ENCODE measurements at regions not wholly inside any gene's neighbourhood (a gene's known extent, or its start where the extent isn't known, plus 50 kb on each side); places are given as distances from the start of the nearest gene placed in this dataset.

- Histone ChIP-seq H3K36me3 (replicated peaks in 1 of 2; ENCODE audit: control extremely low read depth in 1 of 2, control insufficient read depth in 1 of 2, extremely low read depth in 1 of 2, insufficient read depth in 2 of 2, low read length in 1 of 2) (no peaks in the 10 kb centered on the region), H3K4me1 (ENCODE audit: control insufficient read depth in 2 of 2, insufficient read depth in 2 of 2, low read length in 2 of 2) (no peaks in the 10 kb centered on the region), H4K20me1 (ENCODE audit: control insufficient read depth, insufficient read depth, low read length, poor library complexity, severe bottlenecking) (no peaks in the 10 kb centered on the region), H2AFZ (ENCODE audit: insufficient read depth, low read depth, low read length, poor library complexity, severe bottlenecking) (no peak overlapping the region), H3K4me2 (replicated peaks; ENCODE audit: low read depth, low read length, poor library complexity, severe bottlenecking) (no peak overlapping the region), H3K4me3 (ENCODE audit: control extremely low read depth in 1 of 5, extremely low read depth in 1 of 5, insufficient read depth in 1 of 5, low read depth in 2 of 5, low read length in 4 of 5) (no peak overlapping the region), H3K27me3 (replicated peaks in 1 of 4; ENCODE audit: control extremely low read depth in 1 of 4, control insufficient read depth in 3 of 4, insufficient read depth in 4 of 4, low read length in 3 of 4) (peaks cover 0 to 3% (median 1%) of the 10 kb centered on the region in 4 experiments), H3K9me3 (ENCODE audit: control extremely low read depth in 1 of 3, control insufficient read depth in 2 of 3, insufficient read depth in 1 of 3, low read length in 2 of 3) (peaks cover 0 to 3% (median 0%) of the 10 kb centered on the region in 3 donors), H3K9ac (ENCODE audit: low read length) (no peak overlapping the region), H3K27ac (ENCODE audit: low read length in 2 of 2) (no peak overlapping the region), H3K79me2 (ENCODE audit: control insufficient read depth, insufficient read depth, low read length) (no peaks in the 10 kb centered on the region)
- Mint-ChIP-seq H3K4me3 (no peak overlapping the region), H3K9me3 (ENCODE audit: insufficient read depth) (peaks cover 2% of the 10 kb centered on the region), H3K27ac (no peak overlapping the region), H3K4me1 (no peaks in the 10 kb centered on the region), H3K27me3 (peaks cover 12% of the 10 kb centered on the region)
- TF ChIP-seq EZH2 (IDR thresholded peaks at IDR 0.05; ENCODE audit: borderline replicate concordance, insufficient read depth, low read depth, low read length, poor library complexity, severe bottlenecking) = no peak
- TF ChIP-seq, protein P1, sequence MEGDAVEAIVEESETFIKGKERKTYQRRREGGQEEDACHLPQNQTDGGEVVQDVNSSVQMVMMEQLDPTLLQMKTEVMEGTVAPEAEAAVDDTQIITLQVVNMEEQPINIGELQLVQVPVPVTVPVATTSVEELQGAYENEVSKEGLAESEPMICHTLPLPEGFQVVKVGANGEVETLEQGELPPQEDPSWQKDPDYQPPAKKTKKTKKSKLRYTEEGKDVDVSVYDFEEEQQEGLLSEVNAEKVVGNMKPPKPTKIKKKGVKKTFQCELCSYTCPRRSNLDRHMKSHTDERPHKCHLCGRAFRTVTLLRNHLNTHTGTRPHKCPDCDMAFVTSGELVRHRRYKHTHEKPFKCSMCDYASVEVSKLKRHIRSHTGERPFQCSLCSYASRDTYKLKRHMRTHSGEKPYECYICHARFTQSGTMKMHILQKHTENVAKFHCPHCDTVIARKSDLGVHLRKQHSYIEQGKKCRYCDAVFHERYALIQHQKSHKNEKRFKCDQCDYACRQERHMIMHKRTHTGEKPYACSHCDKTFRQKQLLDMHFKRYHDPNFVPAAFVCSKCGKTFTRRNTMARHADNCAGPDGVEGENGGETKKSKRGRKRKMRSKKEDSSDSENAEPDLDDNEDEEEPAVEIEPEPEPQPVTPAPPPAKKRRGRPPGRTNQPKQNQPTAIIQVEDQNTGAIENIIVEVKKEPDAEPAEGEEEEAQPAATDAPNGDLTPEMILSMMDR (IDR thresholded peaks at IDR 0.05) = no peak
- ATAC-seq (ENCODE audit: low read depth) (no peak), DNase-seq (no peak)
- WGBS (ENCODE audit: insufficient coverage) = no CpG with 5 or more reads among the region's 2 CpGs
- POLR2A ChIA-PET = no interaction called here
- intact Hi-C loops (cut with micrococcal nuclease) = no loop called here
- CTCF ChIA-PET = no interaction called here
Measured at GRCh38 chr22:27116312-27117086, 459.1 kb downstream of the MIAT start.

DNA sequence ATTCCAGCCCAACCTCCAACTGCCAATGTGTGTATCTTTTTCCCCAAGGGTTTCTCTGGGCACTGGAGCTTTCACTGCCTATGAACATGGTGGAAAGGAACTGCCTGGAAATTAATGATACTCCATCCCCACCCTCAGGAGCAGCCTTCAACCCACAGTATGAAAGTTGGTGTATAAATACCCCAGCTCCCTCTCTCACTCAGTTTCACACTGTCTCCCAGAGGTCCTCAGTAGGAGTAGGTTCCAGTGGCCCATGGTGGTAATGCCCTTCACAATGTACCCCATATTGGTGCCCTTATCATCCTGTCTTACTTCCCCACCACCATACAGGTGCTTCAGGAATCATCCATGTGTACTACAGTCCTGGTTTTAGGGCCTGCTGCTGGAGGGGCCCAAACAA lies 462.6 kb downstream of the MIAT start:
- intact Hi-C loops (cut with micrococcal nuclease) = no loop called here
- Histone ChIP-seq H3K79me2 (ENCODE audit: control insufficient read depth, insufficient read depth, low read length) (no peaks in the 10 kb centered on the region), H3K36me3 (replicated peaks in 1 of 2; ENCODE audit: control extremely low read depth in 1 of 2, control insufficient read depth in 1 of 2, extremely low read depth in 1 of 2, insufficient read depth in 2 of 2, low read length in 1 of 2) (no peaks in the 10 kb centered on the region), H3K9ac (ENCODE audit: low read length) (no peak overlapping the region), H3K27me3 (replicated peaks in 1 of 4; ENCODE audit: control extremely low read depth in 1 of 4, control insufficient read depth in 3 of 4, insufficient read depth in 4 of 4, low read length in 3 of 4) (peaks cover 0 to 3% (median 0%) of the 10 kb centered on the region in 4 experiments), H2AFZ (ENCODE audit: insufficient read depth, low read depth, low read length, poor library complexity, severe bottlenecking) (no peak overlapping the region), H3K9me3 (ENCODE audit: control extremely low read depth in 1 of 3, control insufficient read depth in 2 of 3, insufficient read depth in 1 of 3, low read length in 2 of 3) (peaks cover 0 to 3% (median 0%) of the 10 kb centered on the region in 3 donors), H3K27ac (ENCODE audit: low read length in 2 of 2) (no peak overlapping the region), H4K20me1 (ENCODE audit: control insufficient read depth, insufficient read depth, low read length, poor library complexity, severe bottlenecking) (no peaks in the 10 kb centered on the region), H3K4me1 (ENCODE audit: control insufficient read depth in 2 of 2, insufficient read depth in 2 of 2, low read length in 2 of 2) (no peaks in the 10 kb centered on the region), H3K4me3 (ENCODE audit: control extremely low read depth in 1 of 5, extremely low read depth in 1 of 5, insufficient read depth in 1 of 5, low read depth in 2 of 5, low read length in 4 of 5) (no peak overlapping the region), H3K4me2 (replicated peaks; ENCODE audit: low read depth, low read length, poor library complexity, severe bottlenecking) (no peak overlapping the region)
- Mint-ChIP-seq H3K27me3 (peaks cover 8% of the 10 kb centered on the region), H3K4me1 (no peaks in the 10 kb centered on the region), H3K27ac (no peak overlapping the region), H3K4me3 (no peak overlapping the region), H3K9me3 (ENCODE audit: insufficient read depth) (peaks cover 2% of the 10 kb centered on the region)
- CTCF ChIA-PET = no interaction called here
- TF ChIP-seq, protein P1 (IDR thresholded peaks at IDR 0.05) = no peak
- no peak for TF ChIP-seq EZH2 (IDR thresholded peaks at IDR 0.05; ENCODE audit: borderline replicate concordance, insufficient read depth, low read depth, low read length, poor library complexity, severe bottlenecking)
- ATAC-seq (ENCODE audit: low read depth) = no peak
- DNase-seq = no peak
- POLR2A ChIA-PET = no interaction called here
